ENCODE measurements at regions not wholly inside any gene's neighbourhood (a gene's known extent, or its start where the extent isn't known, plus 50 kb on each side); places are given as distances from the start of the nearest gene placed in this dataset.
"Not testable (repeated sequence)": the region's sequence is repeated elsewhere in the genome, so short reads cannot be mapped to it uniquely, and the experiment has no call there.

- not testable (repeated sequence) for H3K18ac ChIP-seq (ENCODE audit: low read length); H3K23ac ChIP-seq (ENCODE audit: low read depth, low read length, poor library complexity); H2AFZ ChIP-seq (ENCODE audit: low read length); H3K14ac ChIP-seq (ENCODE audit: low read length); H3K4me1 ChIP-seq (ENCODE audit: control insufficient read depth in 2 of 2, insufficient read depth in 1 of 2, low read depth in 1 of 2, low read length in 2 of 2); H3K27me3 ChIP-seq (ENCODE audit: control insufficient read depth in 3 of 3, insufficient read depth in 3 of 3, low read depth in 1 of 3, low read length in 3 of 3); H2BK5ac ChIP-seq (ENCODE audit: low read length); H2BK12ac ChIP-seq (ENCODE audit: low read length); H2BK120ac ChIP-seq (ENCODE audit: low read depth, low read length); H3K27ac ChIP-seq (replicated peaks; ENCODE audit: low read length); H4K91ac ChIP-seq (ENCODE audit: low read depth, low read length, poor library complexity); DNase-seq (ENCODE audit: low spot score); H3K79me1 ChIP-seq (ENCODE audit: low read depth, low read length); H3K4me2 ChIP-seq (ENCODE audit: insufficient read depth, low read length, poor library complexity, severe bottlenecking); H2BK15ac ChIP-seq (ENCODE audit: low read length); H4K8ac ChIP-seq (ENCODE audit: low read depth, low read length); H3K9ac ChIP-seq (ENCODE audit: low read depth, low read length, poor library complexity); H2AK5ac ChIP-seq (ENCODE audit: low read depth, low read length); H3K9me3 ChIP-seq (replicated peaks in 1 of 2; ENCODE audit: control insufficient read depth in 2 of 2, insufficient read depth in 1 of 2, low read depth in 1 of 2, low read length in 2 of 2); H3K4me3 ChIP-seq (ENCODE audit: low read length in 2 of 2); H3K36me3 ChIP-seq (replicated peaks in 1 of 2; ENCODE audit: control insufficient read depth in 2 of 2, insufficient read depth in 2 of 2, low read length in 2 of 2); H3K4ac ChIP-seq (ENCODE audit: low read length)
- no CpG with 5 or more reads among the region's 3 CpGs for WGBS, 2 donors (ENCODE audit: extremely low coverage in 2 of 2, insufficient read length in 2 of 2, insufficient replicate concordance in 1 of 2)
Observed at GRCh38 chr6:68494880-68495279, 140.2 kb upstream of the ADGRB3 start.

GRCh38 chr6:68476611-68477010 is 158.5 kb upstream of the ADGRB3 start:
- no peak overlapping the region for H4K91ac ChIP-seq (ENCODE audit: low read depth, low read length, poor library complexity)
- H2BK15ac ChIP-seq (ENCODE audit: low read length) = no peak overlapping the region
- no peak overlapping the region for H3K14ac ChIP-seq (ENCODE audit: low read length)
- H3K18ac ChIP-seq (ENCODE audit: low read length) = no peak overlapping the region
- H3K4me1 ChIP-seq (ENCODE audit: control insufficient read depth in 2 of 2, insufficient read depth in 1 of 2, low read depth in 1 of 2, low read length in 2 of 2) = peaks cover 3 to 15% of the 10 kb centered on the region in 2 donors
- no peaks in the 10 kb centered on the region for H3K9me3 ChIP-seq (replicated peaks in 1 of 2; ENCODE audit: control insufficient read depth in 2 of 2, insufficient read depth in 1 of 2, low read depth in 1 of 2, low read length in 2 of 2)
- H3K4me2 ChIP-seq (ENCODE audit: insufficient read depth, low read length, poor library complexity, severe bottlenecking) = no peak overlapping the region
- peak overlapping the region; percentile 62 for H2AFZ ChIP-seq (ENCODE audit: low read length)
- no peaks in the 10 kb centered on the region for H3K36me3 ChIP-seq (replicated peaks in 1 of 2; ENCODE audit: control insufficient read depth in 2 of 2, insufficient read depth in 2 of 2, low read length in 2 of 2)
- no peak overlapping the region for H3K4me3 ChIP-seq (ENCODE audit: low read length in 2 of 2)
- no peaks in the 10 kb centered on the region for H3K27me3 ChIP-seq (ENCODE audit: control insufficient read depth in 3 of 3, insufficient read depth in 3 of 3, low read depth in 1 of 3, low read length in 3 of 3)
- H3K9ac ChIP-seq (ENCODE audit: low read depth, low read length, poor library complexity) = no peak overlapping the region
- H4K8ac ChIP-seq (ENCODE audit: low read depth, low read length) = no peak overlapping the region
- H2BK12ac ChIP-seq (ENCODE audit: low read length) = no peak overlapping the region
- WGBS, 2 donors (ENCODE audit: extremely low coverage in 2 of 2, insufficient read length in 2 of 2, insufficient replicate concordance in 1 of 2) = no CpG with 5 or more reads among the region's 2 CpGs
- DNase-seq (ENCODE audit: low spot score) = no peak
- no peaks in the 10 kb centered on the region for H3K79me1 ChIP-seq (ENCODE audit: low read depth, low read length)
- no peak overlapping the region for H2BK120ac ChIP-seq (ENCODE audit: low read depth, low read length)
- H3K27ac ChIP-seq (replicated peaks; ENCODE audit: low read length) = no peak overlapping the region
- no peak overlapping the region for H3K23ac ChIP-seq (ENCODE audit: low read depth, low read length, poor library complexity)
- H2AK5ac ChIP-seq (ENCODE audit: low read depth, low read length) = no peak overlapping the region
- no peak overlapping the region for H3K4ac ChIP-seq (ENCODE audit: low read length)
- H2BK5ac ChIP-seq (ENCODE audit: low read length) = no peak overlapping the region

GRCh38 chr6:68473433-68474210 is 161.5 kb upstream of the ADGRB3 start:
- H3K9ac ChIP-seq (ENCODE audit: low read depth, low read length, poor library complexity) = no peak overlapping the region
- no peaks in the 10 kb centered on the region for H3K27me3 ChIP-seq (ENCODE audit: control insufficient read depth in 3 of 3, insufficient read depth in 3 of 3, low read depth in 1 of 3, low read length in 3 of 3)
- H3K36me3 ChIP-seq (replicated peaks in 1 of 2; ENCODE audit: control insufficient read depth in 2 of 2, insufficient read depth in 2 of 2, low read length in 2 of 2) = no peaks in the 10 kb centered on the region
- no peak overlapping the region for H3K23ac ChIP-seq (ENCODE audit: low read depth, low read length, poor library complexity)
- H2BK15ac ChIP-seq (ENCODE audit: low read length) = no peak overlapping the region
- WGBS, 2 donors (ENCODE audit: extremely low coverage in 2 of 2, insufficient read length in 2 of 2, insufficient replicate concordance in 1 of 2) = no CpG with 5 or more reads among the region's 5 CpGs
- H3K18ac ChIP-seq (ENCODE audit: low read length) = no peak overlapping the region
- H3K79me1 ChIP-seq (ENCODE audit: low read depth, low read length) = no peaks in the 10 kb centered on the region
- H3K4ac ChIP-seq (ENCODE audit: low read length) = no peak overlapping the region
- no peak overlapping the region for H3K27ac ChIP-seq (replicated peaks; ENCODE audit: low read length)
- H2BK5ac ChIP-seq (ENCODE audit: low read length) = no peak overlapping the region
- no peak overlapping the region for H4K91ac ChIP-seq (ENCODE audit: low read depth, low read length, poor library complexity)
- no peak overlapping the region for H2BK120ac ChIP-seq (ENCODE audit: low read depth, low read length)
- no peak for DNase-seq (ENCODE audit: low spot score)
- no peaks in the 10 kb centered on the region for H3K9me3 ChIP-seq (replicated peaks in 1 of 2; ENCODE audit: control insufficient read depth in 2 of 2, insufficient read depth in 1 of 2, low read depth in 1 of 2, low read length in 2 of 2)
- no peak overlapping the region for H2BK12ac ChIP-seq (ENCODE audit: low read length)
- H2AK5ac ChIP-seq (ENCODE audit: low read depth, low read length) = no peak overlapping the region
- H3K14ac ChIP-seq (ENCODE audit: low read length) = no peak overlapping the region
- H2AFZ ChIP-seq (ENCODE audit: low read length) = peak overlapping the region; percentile 56
- no peak overlapping the region for H4K8ac ChIP-seq (ENCODE audit: low read depth, low read length)
- H3K4me3 ChIP-seq (ENCODE audit: low read length in 2 of 2) = no peak overlapping the region
- H3K4me1 ChIP-seq (ENCODE audit: control insufficient read depth in 2 of 2, insufficient read depth in 1 of 2, low read depth in 1 of 2, low read length in 2 of 2) = peaks cover 3 to 15% of the 10 kb centered on the region in 2 donors
- no peak overlapping the region for H3K4me2 ChIP-seq (ENCODE audit: insufficient read depth, low read length, poor library complexity, severe bottlenecking)

GRCh38 chr6:68468244-68468884 is 166.7 kb upstream of the ADGRB3 start:
- H3K36me3 ChIP-seq (replicated peaks in 1 of 2; ENCODE audit: control insufficient read depth in 2 of 2, insufficient read depth in 2 of 2, low read length in 2 of 2) = no peaks in the 10 kb centered on the region
- no peak overlapping the region for H4K91ac ChIP-seq (ENCODE audit: low read depth, low read length, poor library complexity)
- DNase-seq (ENCODE audit: low spot score) = no peak
- H3K79me1 ChIP-seq (ENCODE audit: low read depth, low read length) = no peaks in the 10 kb centered on the region
- peaks cover 0 to 5% of the 10 kb centered on the region in 2 donors for H3K4me1 ChIP-seq (ENCODE audit: control insufficient read depth in 2 of 2, insufficient read depth in 1 of 2, low read depth in 1 of 2, low read length in 2 of 2)
- H4K8ac ChIP-seq (ENCODE audit: low read depth, low read length) = no peak overlapping the region
- no peak overlapping the region for H3K4me2 ChIP-seq (ENCODE audit: insufficient read depth, low read length, poor library complexity, severe bottlenecking)
- H2AFZ ChIP-seq (ENCODE audit: low read length) = no peak overlapping the region
- no peak overlapping the region for H3K4ac ChIP-seq (ENCODE audit: low read length)
- H3K9me3 ChIP-seq (replicated peaks in 1 of 2; ENCODE audit: control insufficient read depth in 2 of 2, insufficient read depth in 1 of 2, low read depth in 1 of 2, low read length in 2 of 2) = no peaks in the 10 kb centered on the region
- H2BK5ac ChIP-seq (ENCODE audit: low read length) = no peak overlapping the region
- WGBS, 2 donors (ENCODE audit: extremely low coverage in 2 of 2, insufficient read length in 2 of 2, insufficient replicate concordance in 1 of 2) = no CpG with 5 or more reads among the region's 4 CpGs
- no peak overlapping the region for H3K18ac ChIP-seq (ENCODE audit: low read length)
- H2BK15ac ChIP-seq (ENCODE audit: low read length) = no peak overlapping the region
- no peak overlapping the region for H2BK12ac ChIP-seq (ENCODE audit: low read length)
- H2AK5ac ChIP-seq (ENCODE audit: low read depth, low read length) = no peak overlapping the region
- H3K14ac ChIP-seq (ENCODE audit: low read length) = no peak overlapping the region
- H3K9ac ChIP-seq (ENCODE audit: low read depth, low read length, poor library complexity) = no peak overlapping the region
- no peak overlapping the region for H3K4me3 ChIP-seq (ENCODE audit: low read length in 2 of 2)
- no peak overlapping the region for H2BK120ac ChIP-seq (ENCODE audit: low read depth, low read length)
- no peak overlapping the region for H3K23ac ChIP-seq (ENCODE audit: low read depth, low read length, poor library complexity)
- no peaks in the 10 kb centered on the region for H3K27me3 ChIP-seq (ENCODE audit: control insufficient read depth in 3 of 3, insufficient read depth in 3 of 3, low read depth in 1 of 3, low read length in 3 of 3)
- H3K27ac ChIP-seq (replicated peaks; ENCODE audit: low read length) = no peak overlapping the region

All from neuronal stem cell (in vitro differentiated cells).